Type B pancreatic cell (in vitro differentiated cells): ENCODE measurements at regions not wholly inside any gene's neighbourhood (a gene's known extent, or its start where the extent isn't known, plus 50 kb on each side); places are given as distances from the start of the nearest gene placed in this dataset.

Experiments
- DNase-seq: peaks from one replicate; pipeline ENCODE4 v3.0.0; 2021; ENCODE audit warnings: mixed read lengths; ENCODE audit not compliant: unreplicated experiment; ENCODE audit errors: extremely low spot score
- H3K27ac Mint-ChIP-seq: 2 replicates; pipeline ENCODE4 v1.8.0; 2021; ENCODE audit warnings: mild to moderate bottlenecking, mixed read lengths
- H3K27me3 Mint-ChIP-seq: 2 replicates; pipeline ENCODE4 v1.8.0; 2021; ENCODE audit warnings: mixed read lengths
- H3K36me3 Mint-ChIP-seq: 2 replicates; pipeline ENCODE4 v1.8.0; 2021; ENCODE audit warnings: mixed read lengths
- H3K4me1 Mint-ChIP-seq: one replicate; pipeline ENCODE4 v1.8.0; 2021; ENCODE audit warnings: mixed read lengths; ENCODE audit not compliant: unreplicated experiment
- H3K4me3 Mint-ChIP-seq: 2 replicates; pipeline ENCODE4 v1.8.0; 2021; ENCODE audit warnings: mild to moderate bottlenecking, mixed read lengths
- H3K9me3 Mint-ChIP-seq: 2 replicates; pipeline ENCODE4 v1.8.0; 2021; ENCODE audit warnings: mixed read lengths
- TF ChIP-seq, protein P1 (sequence below): fragments of 200-600 bp; sonication (generic); conservative IDR thresholded peaks from 2 replicates; pipeline ENCODE4 v1.5.0; 2021; ENCODE audit warnings: antibody characterized with exemption, mild to moderate bottlenecking

DNA sequence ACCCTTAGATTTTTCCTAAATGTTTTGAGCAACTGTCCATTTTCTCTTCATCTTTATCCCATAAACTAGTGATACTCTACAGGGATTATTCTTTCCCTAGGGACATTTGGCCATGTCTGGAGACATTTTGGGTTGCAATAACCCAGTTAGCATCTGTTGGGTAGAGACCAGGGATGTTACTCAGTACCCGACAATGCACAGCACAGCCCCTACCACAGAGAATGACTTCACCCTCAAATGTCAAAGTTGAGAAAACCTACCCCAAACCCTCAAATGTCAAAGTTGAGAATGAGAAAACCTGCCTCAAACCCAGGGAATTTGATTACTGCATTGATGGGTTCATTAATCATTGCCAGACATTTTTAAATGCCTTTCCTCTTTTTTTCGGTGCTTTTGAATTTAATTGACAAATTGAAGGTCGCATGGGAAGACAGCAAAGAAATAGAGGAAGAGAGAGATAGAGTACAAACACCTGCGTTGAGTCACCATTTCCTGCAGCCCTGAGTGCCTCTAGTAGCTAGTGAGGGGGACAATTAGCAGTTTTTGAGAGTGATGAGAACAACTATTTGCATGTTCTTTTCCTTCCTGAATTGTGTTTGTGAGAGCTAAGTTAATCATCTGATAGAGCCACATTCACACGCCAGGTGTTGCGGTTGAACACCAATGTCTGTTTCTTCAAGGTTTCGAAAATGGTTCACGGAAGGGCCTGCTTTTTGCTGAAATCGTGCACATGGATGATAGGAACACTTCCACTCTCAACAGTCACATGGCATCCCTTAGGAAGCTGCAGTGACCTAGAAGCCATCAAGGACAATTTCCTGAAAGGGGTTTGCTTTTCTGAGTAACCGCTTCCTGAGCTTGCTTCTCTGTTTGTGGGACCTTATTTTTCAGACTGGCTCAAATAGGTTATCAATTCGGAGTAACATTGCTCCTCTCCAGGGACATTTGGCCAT is 203.9 kb upstream of the VCX3A start:
- Mint-ChIP-seq H3K4me3 (no peak overlapping the region), H3K9me3 (no peaks in the 10 kb centered on the region), H3K4me1 (peaks cover 4% of the 10 kb centered on the region), H3K36me3 (no peaks in the 10 kb centered on the region), H3K27me3 (peaks cover 3% of the 10 kb centered on the region), H3K27ac (no peak overlapping the region)
- TF ChIP-seq, protein P1, sequence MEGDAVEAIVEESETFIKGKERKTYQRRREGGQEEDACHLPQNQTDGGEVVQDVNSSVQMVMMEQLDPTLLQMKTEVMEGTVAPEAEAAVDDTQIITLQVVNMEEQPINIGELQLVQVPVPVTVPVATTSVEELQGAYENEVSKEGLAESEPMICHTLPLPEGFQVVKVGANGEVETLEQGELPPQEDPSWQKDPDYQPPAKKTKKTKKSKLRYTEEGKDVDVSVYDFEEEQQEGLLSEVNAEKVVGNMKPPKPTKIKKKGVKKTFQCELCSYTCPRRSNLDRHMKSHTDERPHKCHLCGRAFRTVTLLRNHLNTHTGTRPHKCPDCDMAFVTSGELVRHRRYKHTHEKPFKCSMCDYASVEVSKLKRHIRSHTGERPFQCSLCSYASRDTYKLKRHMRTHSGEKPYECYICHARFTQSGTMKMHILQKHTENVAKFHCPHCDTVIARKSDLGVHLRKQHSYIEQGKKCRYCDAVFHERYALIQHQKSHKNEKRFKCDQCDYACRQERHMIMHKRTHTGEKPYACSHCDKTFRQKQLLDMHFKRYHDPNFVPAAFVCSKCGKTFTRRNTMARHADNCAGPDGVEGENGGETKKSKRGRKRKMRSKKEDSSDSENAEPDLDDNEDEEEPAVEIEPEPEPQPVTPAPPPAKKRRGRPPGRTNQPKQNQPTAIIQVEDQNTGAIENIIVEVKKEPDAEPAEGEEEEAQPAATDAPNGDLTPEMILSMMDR, result no peak
- no peak for DNase-seq

DNA sequence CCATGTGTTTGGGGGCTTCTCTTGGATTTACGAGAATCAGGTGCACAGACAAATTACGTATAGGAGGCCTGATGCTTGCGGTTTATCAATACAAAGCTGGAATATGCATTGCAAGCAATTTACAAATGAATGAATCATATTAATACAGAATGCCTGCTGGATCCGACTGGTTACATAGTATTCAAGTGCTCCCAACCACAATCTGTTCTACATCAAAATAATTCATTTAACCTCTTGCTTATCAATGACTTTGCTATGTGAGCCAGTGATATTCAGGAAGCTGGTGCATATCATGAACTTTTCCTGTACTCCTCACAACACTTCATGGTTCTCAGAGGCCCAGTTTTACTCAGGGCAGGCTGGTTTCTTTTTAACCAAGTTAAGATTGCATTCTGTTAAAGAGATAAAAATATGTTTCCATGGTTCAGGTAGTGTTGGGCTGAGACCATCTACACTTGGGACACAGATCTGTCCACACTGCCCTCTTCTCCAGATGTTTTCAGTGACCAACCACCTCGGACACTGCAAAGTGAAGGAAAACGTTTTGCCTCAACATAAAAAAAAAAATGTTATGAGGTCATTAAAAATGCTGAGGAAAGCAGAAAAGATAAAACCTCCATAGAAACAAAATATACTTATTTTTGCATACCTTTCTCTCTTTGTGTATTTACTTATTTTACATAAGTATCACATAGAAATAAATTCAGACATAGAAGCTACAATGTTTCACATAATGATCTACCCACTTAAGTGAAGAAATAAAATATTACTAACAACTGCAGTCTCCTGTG is 200.1 kb upstream of the VCX3A start:
- no peaks in the 10 kb centered on the region for H3K9me3 Mint-ChIP-seq
- H3K36me3 Mint-ChIP-seq, result no peaks in the 10 kb centered on the region
- H3K27me3 Mint-ChIP-seq, result peaks cover 3% of the 10 kb centered on the region
- H3K4me3 Mint-ChIP-seq, result no peak overlapping the region
- peaks cover 4% of the 10 kb centered on the region for H3K4me1 Mint-ChIP-seq
- TF ChIP-seq, protein P1, result no peak
- no peak for DNase-seq
- H3K27ac Mint-ChIP-seq, result no peak overlapping the region

DNA sequence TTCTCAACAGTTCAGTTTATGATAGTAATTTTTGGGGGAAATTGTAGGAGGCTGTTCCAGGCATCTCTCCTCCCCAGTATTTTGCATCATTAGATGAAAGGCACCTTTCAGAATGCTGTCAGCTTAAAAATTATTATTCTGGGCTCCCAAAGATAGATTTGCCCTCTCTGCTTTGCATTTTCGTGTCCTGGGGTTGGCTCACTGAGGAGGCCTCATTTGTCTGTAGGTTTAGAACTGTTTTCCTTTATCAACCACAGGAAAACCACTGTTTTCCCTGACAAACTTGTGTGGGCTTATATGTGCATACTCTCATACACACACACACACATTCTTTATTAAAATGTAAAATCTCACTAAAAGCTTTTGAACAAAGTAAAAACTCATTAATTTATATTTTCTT is 197.2 kb upstream of the VCX3A start:
- DNase-seq, result no peak
- Mint-ChIP-seq H3K27me3 (peaks cover 1% of the 10 kb centered on the region), H3K9me3 (peaks cover 10% of the 10 kb centered on the region), H3K4me1 (peaks cover 7% of the 10 kb centered on the region), H3K4me3 (no peak overlapping the region), H3K36me3 (peaks cover 4% of the 10 kb centered on the region), H3K27ac (no peak overlapping the region)
- TF ChIP-seq, protein P1, result no peak

DNA sequence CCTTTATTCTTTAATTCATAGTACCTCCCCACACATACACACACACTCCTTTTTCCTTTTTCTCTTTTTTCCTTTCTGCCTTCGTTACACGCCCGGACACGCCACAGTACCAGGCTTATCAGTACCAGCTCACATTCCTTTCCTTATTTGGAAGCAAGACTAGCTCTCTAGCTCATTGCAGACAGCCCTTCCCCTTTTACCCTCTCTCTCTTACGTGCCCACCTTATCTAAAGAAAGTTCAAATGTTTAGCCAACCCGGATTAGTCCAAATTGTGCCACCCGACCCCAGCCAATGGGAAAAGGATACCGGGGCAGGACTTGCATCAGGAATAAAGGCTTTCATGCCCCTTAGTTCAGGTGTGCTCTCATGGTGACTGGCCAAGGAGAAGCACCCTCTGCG is 194.7 kb upstream of the VCX3A start:
- DNase-seq, result no peak
- H3K4me3 Mint-ChIP-seq, result no peak overlapping the region
- peaks cover 5% of the 10 kb centered on the region for H3K4me1 Mint-ChIP-seq
- peak overlapping the region; percentile 79 for H3K27ac Mint-ChIP-seq
- H3K27me3 Mint-ChIP-seq, result no peaks in the 10 kb centered on the region
- H3K9me3 Mint-ChIP-seq, result peaks cover 10% of the 10 kb centered on the region
- TF ChIP-seq, protein P1, result no peak
- peaks cover 4% of the 10 kb centered on the region for H3K36me3 Mint-ChIP-seq

DNA sequence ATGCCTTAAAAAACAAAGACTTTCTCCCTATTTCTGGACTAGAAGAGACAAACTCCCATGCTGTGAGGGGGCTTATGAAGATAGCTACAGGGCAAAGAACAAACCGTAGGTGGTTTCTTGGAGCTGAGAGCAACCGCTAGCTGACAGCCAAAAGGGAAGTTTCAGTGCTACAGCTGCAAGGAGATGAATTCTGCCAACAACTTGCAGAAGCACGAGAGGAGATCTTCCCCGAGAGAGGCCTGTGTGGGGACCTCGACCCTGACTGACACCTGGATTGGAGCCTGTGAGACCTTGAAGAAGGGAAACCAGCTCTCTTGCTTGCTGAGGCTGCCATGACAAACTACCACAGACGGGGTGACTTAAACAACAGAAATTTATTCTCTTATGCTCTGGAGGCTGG is 183.8 kb upstream of the VCX3A start:
- Mint-ChIP-seq H3K4me1 (no peaks in the 10 kb centered on the region), H3K9me3 (no peaks in the 10 kb centered on the region), H3K27ac (no peak overlapping the region), H3K27me3 (no peaks in the 10 kb centered on the region), H3K36me3 (no peaks in the 10 kb centered on the region), H3K4me3 (no peak overlapping the region)
- TF ChIP-seq, protein P1, result no peak
- no peak for DNase-seq
